H1 (cell line): ENCODE measurements at regions not wholly inside any gene's neighbourhood (a gene's known extent, or its start where the extent isn't known, plus 50 kb on each side); places are given as distances from the start of the nearest gene placed in this dataset.

ENCODE experiments used
- CTCF ChIA-PET: fragments of 300-600 bp; sonication (Branson Sonifier 250); formaldehyde crosslinking; loops from one replicate; lab custom pipeline; 2021; ENCODE audit not compliant: partially characterized antibody; lab: Charles Lee
- POLR2A ChIA-PET: fragments of 300-600 bp; sonication (Branson Sonifier 250); formaldehyde crosslinking; loops from one replicate; lab custom pipeline; 2021; ENCODE audit warnings: inconsistent platforms; ENCODE audit not compliant: partially characterized antibody; lab: Charles Lee
- DNase-seq, 2 experiments: peaks; one replicate each; pipeline versions ENCODE4 v3.0.0 to v3.0.0-alpha.2; 2010 to 2022; ENCODE audit warnings: low spot score in 2 of 2, low read depth in 1 of 2, mixed read lengths in 1 of 2
- FAIRE-seq: peaks from 2 replicates; lab custom pipeline; 2011; peaks lifted over from hg19 to GRCh38; lab: Jason Lieb, UNC
- H2AFZ ChIP-seq: 2 replicates; pipeline ENCODE4 v1.8.1; 2012; ENCODE audit warnings: low read length, inconsistent platforms
- H2AK5ac ChIP-seq: 2 replicates; pipeline ENCODE4 v1.6.1; 2013; ENCODE audit warnings: low read depth, low read length
- H2BK120ac ChIP-seq: replicated peaks from 2 replicates; pipeline ENCODE3; 2013; ENCODE audit warnings: low read depth, low read length, inconsistent platforms
- H2BK12ac ChIP-seq: 2 replicates; pipeline ENCODE4 v1.6.1; 2013; ENCODE audit warnings: low read depth, low read length
- H2BK15ac ChIP-seq: 2 replicates; pipeline ENCODE4 v1.6.1; 2013; ENCODE audit warnings: low read length
- H2BK20ac ChIP-seq: 2 replicates; pipeline ENCODE4 v1.6.1; 2013; ENCODE audit warnings: low read length
- H2BK5ac ChIP-seq: 2 replicates; pipeline ENCODE4 v1.6.1; 2013; ENCODE audit warnings: low read depth, low read length
- H3K14ac ChIP-seq: 2 replicates; pipeline ENCODE4 v1.6.1; 2013; ENCODE audit warnings: inconsistent platforms; ENCODE audit not compliant: insufficient read length
- H3K18ac ChIP-seq: 2 replicates; pipeline ENCODE4 v1.6.1; 2013; ENCODE audit warnings: low read length; ENCODE audit errors: extremely low read depth
- H3K23ac ChIP-seq: 2 replicates; pipeline ENCODE4 v1.6.1; 2013; ENCODE audit warnings: inconsistent platforms; ENCODE audit not compliant: insufficient read length
- H3K23me2 ChIP-seq: 2 replicates; pipeline ENCODE4 v1.6.1; 2013; ENCODE audit warnings: low read depth, low read length
- H3K27ac ChIP-seq: 2 replicates; pipeline ENCODE4 v1.6.1; 2011; ENCODE audit warnings: low read depth, low read length, inconsistent platforms
- H3K27me3 ChIP-seq, 4 experiments: replicated peaks in 1 of 4; 1 replicate in 1 of 4; 2 replicates in 3 of 4; pipeline versions ENCODE4 v1.6.1 to v1.8.1; 2011 to 2013; ENCODE audit warnings: low read length in 3 of 4, mild to moderate bottlenecking in 3 of 4, inconsistent platforms in 2 of 4, mixed read lengths in 2 of 4, moderate library complexity in 1 of 4; ENCODE audit not compliant: control insufficient read depth in 3 of 4, insufficient read depth in 3 of 4; ENCODE audit errors: extremely low read depth in 1 of 4
- H3K36me3 ChIP-seq, 4 experiments: 2 replicates each; pipeline versions ENCODE4 v1.6.1 to v1.8.1; 2011 to 2013; ENCODE audit warnings: mild to moderate bottlenecking in 4 of 4, low read length in 3 of 4, moderate library complexity in 2 of 4, control low read depth in 1 of 4, inconsistent platforms in 1 of 4; ENCODE audit not compliant: insufficient read depth in 4 of 4, control insufficient read depth in 2 of 4
- H3K4ac ChIP-seq: replicated peaks from 2 replicates; pipeline ENCODE3; 2013; ENCODE audit warnings: low read length, low read depth, mixed read lengths, inconsistent platforms; ENCODE audit not compliant: insufficient read length
- H3K4me1 ChIP-seq, 4 experiments: replicated peaks in 1 of 4; 1 replicate in 1 of 4; 2 replicates in 3 of 4; pipeline versions ENCODE4 v1.6.1 to v1.8.1; 2011 to 2013; ENCODE audit warnings: low read length in 3 of 4, inconsistent platforms in 2 of 4, mixed read lengths in 1 of 4; ENCODE audit not compliant: insufficient read depth in 4 of 4, control insufficient read depth in 3 of 4
- H3K4me2 ChIP-seq, 2 experiments: 2 replicates each; pipeline versions ENCODE4 v1.6.1 to v1.8.1; 2011 to 2013; ENCODE audit warnings: low read depth in 2 of 2, low read length in 2 of 2, control low read depth in 1 of 2, inconsistent platforms in 1 of 2, mild to moderate bottlenecking in 1 of 2; ENCODE audit not compliant: insufficient read depth in 1 of 2
- H3K4me3 ChIP-seq, 4 experiments: fragments of 200-600, 300-600 bp in 1 of 4; sonication (generic), shearing (Covaris generic), sonication (Bioruptor Twin) in 1 of 4; 2 replicates each; pipeline versions ENCODE4 v1.5.1 to v1.8.1; 2011 to 2016; ENCODE audit warnings: low read length in 4 of 4, low read depth in 3 of 4, control low read depth in 2 of 4, inconsistent platforms in 2 of 4, mild to moderate bottlenecking in 2 of 4, mixed read lengths in 1 of 4, moderate library complexity in 1 of 4; ENCODE audit not compliant: insufficient read depth in 2 of 4; ENCODE audit errors: extremely low read depth in 1 of 4
- H3K56ac ChIP-seq: replicated peaks from 2 replicates; pipeline ENCODE3; 2013; ENCODE audit warnings: low read depth, mild to moderate bottlenecking, mixed read lengths, low read length, inconsistent platforms; ENCODE audit not compliant: insufficient read length
- H3K79me1 ChIP-seq: 2 replicates; pipeline ENCODE4 v1.6.1; 2013; ENCODE audit warnings: low read depth, low read length, control low read depth
- H3K79me2 ChIP-seq, 2 experiments: 2 replicates each; pipeline versions ENCODE4 v1.6.1 to v1.8.1; 2012 to 2013; ENCODE audit warnings: low read length in 2 of 2, mild to moderate bottlenecking in 2 of 2, inconsistent platforms in 1 of 2; ENCODE audit not compliant: insufficient read depth in 2 of 2, control insufficient read depth in 1 of 2
- H3K9ac ChIP-seq, 4 experiments: replicated peaks in 1 of 4; 1 replicate in 1 of 4; 2 replicates in 3 of 4; pipeline versions ENCODE4 v1.6.1 to v1.8.1; 2011 to 2013; ENCODE audit warnings: low read depth in 3 of 4, low read length in 3 of 4, control low read depth in 2 of 4, mild to moderate bottlenecking in 2 of 4, moderate library complexity in 2 of 4, inconsistent platforms in 1 of 4; ENCODE audit errors: extremely low read depth in 1 of 4
- H3K9me3 ChIP-seq, 2 experiments: 2 replicates each; pipeline versions ENCODE4 v1.6.1 to v1.8.1; 2012 to 2013; ENCODE audit warnings: mild to moderate bottlenecking in 2 of 2, moderate library complexity in 2 of 2, control low read depth in 1 of 2, inconsistent platforms in 1 of 2, low read depth in 1 of 2, low read length in 1 of 2, mixed read lengths in 1 of 2; ENCODE audit not compliant: insufficient read depth in 2 of 2
- H4K20me1 ChIP-seq, 2 experiments: replicated peaks in 1 of 2; 2 replicates each; pipeline versions ENCODE3 to v1.8.1; 2011 to 2013; ENCODE audit warnings: inconsistent platforms in 2 of 2, low read length in 2 of 2, mild to moderate bottlenecking in 1 of 2; ENCODE audit not compliant: insufficient read depth in 2 of 2, control insufficient read depth in 1 of 2
- H4K5ac ChIP-seq: 2 replicates; pipeline ENCODE4 v1.6.1; 2013; ENCODE audit warnings: low read length, low read depth, mixed read lengths, inconsistent platforms; ENCODE audit not compliant: insufficient read length
- H4K8ac ChIP-seq: 2 replicates; pipeline ENCODE4 v1.8.0; 2013; ENCODE audit warnings: mild to moderate bottlenecking, moderate library complexity, low read length, inconsistent platforms; ENCODE audit not compliant: insufficient read depth; ENCODE audit errors: extremely low read depth
- H4K91ac ChIP-seq: replicated peaks from 2 replicates; pipeline ENCODE3; 2013; ENCODE audit warnings: low read length, mixed read lengths, inconsistent platforms; ENCODE audit not compliant: insufficient read length
- BACH1 ChIP-seq: IDR thresholded peaks from 2 replicates; pipeline ENCODE4 v1.6.1; 2012; ENCODE audit warnings: low read length, improper control_type of control experiment
- HDAC2 ChIP-seq, 2 experiments: fragments of 300-600 bp in 1 of 2; sonication (generic) in 1 of 2; IDR thresholded peaks; 2 replicates each; pipeline ENCODE4 v1.6.1; 2011 to 2012; ENCODE audit warnings: low read depth in 2 of 2, low read length in 2 of 2, mild to moderate bottlenecking in 2 of 2, moderate library complexity in 2 of 2, borderline replicate concordance in 1 of 2, inconsistent platforms in 1 of 2
- KDM1A ChIP-seq: fragments of 200-600, 300-600 bp; sonication (generic); IDR thresholded peaks from 2 replicates; pipeline ENCODE4 v1.7.1; 2016; ENCODE audit warnings: mild to moderate bottlenecking, low read length, borderline replicate concordance
- RNF2 ChIP-seq: fragments of 200-900, 300-1000 bp; sonication (generic); IDR thresholded peaks from 2 replicates; pipeline ENCODE4 v1.7.1; 2016; ENCODE audit warnings: borderline replicate concordance, low read depth, mild to moderate bottlenecking, antibody characterized with exemption, low read length; ENCODE audit not compliant: poor library complexity, severe bottlenecking; ENCODE audit errors: missing control alignments
- SP4 ChIP-seq: IDR thresholded peaks from 2 replicates; pipeline ENCODE4 v1.6.1; 2012; ENCODE audit warnings: low read length, inconsistent platforms
- TAF7 ChIP-seq: optimal IDR thresholded peaks from 2 replicates; pipeline ENCODE3; 2011; ENCODE audit warnings: low read depth, mild to moderate bottlenecking, inconsistent platforms, low read length, moderate library complexity, borderline replicate concordance
- TBP ChIP-seq: IDR thresholded peaks from 2 replicates; pipeline ENCODE4 v1.6.1; 2011; ENCODE audit warnings: low read depth, low read length, improper control_type of control experiment

DNA sequence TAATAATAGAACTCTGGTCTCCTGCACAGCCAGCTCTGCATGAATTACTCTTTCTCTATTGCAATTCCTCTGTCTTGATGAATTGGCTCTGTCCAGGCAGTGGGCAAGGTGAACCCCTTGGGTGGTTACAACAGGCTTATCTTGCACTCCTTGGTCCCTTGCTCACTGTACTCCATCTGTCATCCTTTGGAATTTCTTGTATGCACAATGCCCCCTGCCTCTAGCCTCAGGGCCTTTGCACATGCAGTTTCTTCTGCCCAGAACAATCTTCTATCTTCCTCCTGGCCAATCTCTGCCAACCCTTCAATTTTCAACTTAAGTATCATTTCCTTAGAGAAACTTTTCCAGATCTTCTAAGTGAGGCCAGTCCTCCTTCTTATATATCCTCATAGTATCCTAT, 114.7 kb upstream of the NLRP1 start:
- no peak for FAIRE-seq

More for the DNA sequence above, 114.7 kb upstream of the NLRP1 start:
- no peaks in the 10 kb centered on the region for H3K36me3 ChIP-seq
- H2AK5ac ChIP-seq = no peak overlapping the region
- H3K27ac ChIP-seq = no peak overlapping the region
- H2BK120ac ChIP-seq = peak overlapping the region; percentile 0
- no peak overlapping the region for H3K14ac ChIP-seq
- H4K5ac ChIP-seq = no peak overlapping the region
- H3K4me3 ChIP-seq = peak overlapping the region in 2 of 4 experiments; percentile 8 to 14; a peak in 1 of 8 replicates
- H4K91ac ChIP-seq = no peak overlapping the region
- H3K79me1 ChIP-seq = no peaks in the 10 kb centered on the region; the same call in 1 of the 2 replicates
- no peak overlapping the region for H3K23ac ChIP-seq
- H3K23me2 ChIP-seq = no peaks in the 10 kb centered on the region
- peak overlapping the region; percentile 72 for H2BK20ac ChIP-seq
- H4K20me1 ChIP-seq = no peaks in the 10 kb centered on the region
- H2AFZ ChIP-seq = no peak overlapping the region
- no peak for DNase-seq
- no peak overlapping the region for H3K4ac ChIP-seq
- peak overlapping the region in 1 of 2 experiments; percentile 14; a peak in 1 of 4 replicates for H3K4me2 ChIP-seq
- peaks cover 12 to 26% (median 20%) of the 10 kb centered on the region in 4 experiments for H3K4me1 ChIP-seq
- no peak overlapping the region for H3K18ac ChIP-seq
- no peaks in the 10 kb centered on the region for H3K79me2 ChIP-seq
- no peaks in the 10 kb centered on the region for H3K27me3 ChIP-seq
- POLR2A ChIA-PET = interaction anchor here (0.6 kb wide), 3 partner anchors 63 to 244 kb away, joined by 3 to 4 read pairs (median 4); no protein-coding TSS in a partner anchor
- H4K8ac ChIP-seq = no peak overlapping the region
- CTCF ChIA-PET = interaction anchor here (1.2 to 3.1 kb wide), 5 partner anchors 11 to 111 kb away, joined by 3 to 12 read pairs (median 8); no protein-coding TSS in a partner anchor
- H2BK15ac ChIP-seq = no peak overlapping the region
- H3K9ac ChIP-seq = no peak overlapping the region
- TF ChIP-seq RNF2 (no peak), TAF7 (no peak), TBP (no peak), BACH1 (no peak), KDM1A (peak; percentile 78; the same call in 1 of the 2 replicates), SP4 (no peak), HDAC2 (IDR thresholded peaks at IDR 0.05; ENCODE audit: borderline replicate concordance in 1 of 2, low read depth in 2 of 2, low read length in 2 of 2) (peak in 1 of 2 experiments; percentile 26; a peak in 1 of 4 replicates)
- H3K56ac ChIP-seq = no peak overlapping the region
- H3K9me3 ChIP-seq = no peaks in the 10 kb centered on the region; a peak in 1 of 4 replicates
- no peak overlapping the region for H2BK5ac ChIP-seq
- H2BK12ac ChIP-seq = no peak overlapping the region
